ENCODE measurements at regions not wholly inside any gene's neighbourhood (a gene's known extent, or its start where the extent isn't known, plus 50 kb on each side); places are given as distances from the start of the nearest gene placed in this dataset.

DNA sequence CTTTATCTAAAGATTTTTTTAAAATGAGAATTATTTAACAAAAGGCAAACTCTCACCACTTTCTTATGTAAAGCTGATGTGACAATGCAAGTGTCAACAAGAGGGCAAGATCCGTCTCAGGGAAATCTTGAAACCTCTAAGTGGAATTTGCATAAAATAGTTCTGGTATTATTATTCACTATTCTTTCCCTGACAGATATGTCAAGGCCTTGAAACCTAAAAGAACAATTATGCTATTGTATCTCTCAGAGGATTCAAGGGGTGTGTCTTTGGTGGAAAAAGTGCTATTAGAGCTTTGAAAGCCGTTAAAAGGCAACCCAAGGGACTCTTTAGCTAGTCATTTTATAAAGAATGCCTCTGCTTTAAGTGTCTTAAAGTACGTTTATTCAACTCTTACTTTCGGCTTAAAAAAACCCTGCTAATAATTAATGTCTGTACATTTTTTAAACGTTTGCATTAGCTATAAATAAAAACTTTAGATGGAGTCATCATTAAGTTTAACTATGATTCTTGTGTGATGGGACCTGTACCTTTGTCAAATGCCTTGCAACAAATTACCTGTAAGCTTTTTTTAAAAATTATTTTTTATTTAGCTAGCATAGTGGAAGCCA, 585.5 kb downstream of the VRK1 start:
- TF ChIP-seq, protein P1, sequence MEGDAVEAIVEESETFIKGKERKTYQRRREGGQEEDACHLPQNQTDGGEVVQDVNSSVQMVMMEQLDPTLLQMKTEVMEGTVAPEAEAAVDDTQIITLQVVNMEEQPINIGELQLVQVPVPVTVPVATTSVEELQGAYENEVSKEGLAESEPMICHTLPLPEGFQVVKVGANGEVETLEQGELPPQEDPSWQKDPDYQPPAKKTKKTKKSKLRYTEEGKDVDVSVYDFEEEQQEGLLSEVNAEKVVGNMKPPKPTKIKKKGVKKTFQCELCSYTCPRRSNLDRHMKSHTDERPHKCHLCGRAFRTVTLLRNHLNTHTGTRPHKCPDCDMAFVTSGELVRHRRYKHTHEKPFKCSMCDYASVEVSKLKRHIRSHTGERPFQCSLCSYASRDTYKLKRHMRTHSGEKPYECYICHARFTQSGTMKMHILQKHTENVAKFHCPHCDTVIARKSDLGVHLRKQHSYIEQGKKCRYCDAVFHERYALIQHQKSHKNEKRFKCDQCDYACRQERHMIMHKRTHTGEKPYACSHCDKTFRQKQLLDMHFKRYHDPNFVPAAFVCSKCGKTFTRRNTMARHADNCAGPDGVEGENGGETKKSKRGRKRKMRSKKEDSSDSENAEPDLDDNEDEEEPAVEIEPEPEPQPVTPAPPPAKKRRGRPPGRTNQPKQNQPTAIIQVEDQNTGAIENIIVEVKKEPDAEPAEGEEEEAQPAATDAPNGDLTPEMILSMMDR (IDR thresholded peaks at IDR 0.05), result no peak
- no peak for TF ChIP-seq ZFX (IDR thresholded peaks at IDR 0.05; ENCODE audit: borderline replicate concordance)
